RWPE2 (cell line): ENCODE measurements at regions not wholly inside any gene's neighbourhood (a gene's known extent, or its start where the extent isn't known, plus 50 kb on each side); places are given as distances from the start of the nearest gene placed in this dataset.

Source experiments
- ATAC-seq: fragments of 200-7000 bp; cut with Tn5 transposase; 3 replicates; pipeline ENCODE4 v1.9.1; 2021; ENCODE audit warnings: low read depth
- DNase-seq: peaks from one replicate; pipeline ENCODE4 v3.0.0-alpha.2; 2020; ENCODE audit warnings: low spot score
- H3K27ac ChIP-seq: fragments of 450-650 bp; 2 replicates; pipeline ENCODE4 v1.5.1; 2017; ENCODE audit warnings: mild to moderate bottlenecking; ENCODE audit not compliant: poor library complexity, severe bottlenecking
- H3K27me3 ChIP-seq: fragments of 250-450 bp; sonication (Bioruptor Pico); 2 replicates; pipeline ENCODE4 v1.5.1; 2021; ENCODE audit warnings: mild to moderate bottlenecking, moderate library complexity; ENCODE audit not compliant: insufficient read depth, poor library complexity, severe bottlenecking
- H3K36me3 ChIP-seq: fragments of 250-450 bp; sonication (Bioruptor Pico); 2 replicates; pipeline ENCODE4 v1.5.1; 2020; ENCODE audit warnings: low read depth, mild to moderate bottlenecking, moderate library complexity
- H3K4me1 ChIP-seq: fragments of 250-450 bp; sonication (Bioruptor Pico); 2 replicates; pipeline ENCODE4 v1.5.1; 2021; ENCODE audit warnings: mild to moderate bottlenecking, moderate library complexity; ENCODE audit not compliant: insufficient read depth, poor library complexity, severe bottlenecking
- H3K4me3 ChIP-seq: fragments of 250-450 bp; sonication (Bioruptor Pico); 2 replicates; pipeline ENCODE4 v1.5.1; 2021; ENCODE audit warnings: mild to moderate bottlenecking, moderate library complexity; ENCODE audit not compliant: severe bottlenecking
- H3K9me3 ChIP-seq: fragments of 250-450 bp; sonication (Bioruptor Pico); 2 replicates; pipeline ENCODE4 v1.5.1; 2021; ENCODE audit warnings: mild to moderate bottlenecking, moderate library complexity; ENCODE audit not compliant: severe bottlenecking
- TF ChIP-seq, protein P1 (sequence below): fragments of 450-650 bp; IDR thresholded peaks from one replicate; pipeline ENCODE4 v1.5.1; 2017; ENCODE audit warnings: mild to moderate bottlenecking, moderate library complexity; ENCODE audit not compliant: poor library complexity, severe bottlenecking

DNA sequence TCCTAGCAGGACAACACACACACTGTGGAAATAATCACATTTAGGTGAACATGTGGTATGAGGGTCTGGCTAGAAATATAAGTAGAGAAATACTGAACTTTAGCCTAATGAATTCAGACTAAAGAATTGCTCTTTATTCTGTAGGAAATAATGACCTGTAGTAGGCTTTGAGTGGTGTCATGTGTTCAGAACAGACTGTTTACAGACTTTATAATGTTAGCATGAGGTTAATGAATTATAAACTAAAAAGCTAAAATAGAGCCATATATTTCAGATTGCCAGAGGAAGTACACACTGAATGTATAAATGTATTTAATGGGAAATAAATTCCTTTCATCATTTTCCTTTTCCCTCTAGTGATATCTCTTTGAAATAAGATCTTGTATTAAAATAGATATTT is 669.5 kb upstream of the EPHA7 start:
- TF ChIP-seq, protein P1, sequence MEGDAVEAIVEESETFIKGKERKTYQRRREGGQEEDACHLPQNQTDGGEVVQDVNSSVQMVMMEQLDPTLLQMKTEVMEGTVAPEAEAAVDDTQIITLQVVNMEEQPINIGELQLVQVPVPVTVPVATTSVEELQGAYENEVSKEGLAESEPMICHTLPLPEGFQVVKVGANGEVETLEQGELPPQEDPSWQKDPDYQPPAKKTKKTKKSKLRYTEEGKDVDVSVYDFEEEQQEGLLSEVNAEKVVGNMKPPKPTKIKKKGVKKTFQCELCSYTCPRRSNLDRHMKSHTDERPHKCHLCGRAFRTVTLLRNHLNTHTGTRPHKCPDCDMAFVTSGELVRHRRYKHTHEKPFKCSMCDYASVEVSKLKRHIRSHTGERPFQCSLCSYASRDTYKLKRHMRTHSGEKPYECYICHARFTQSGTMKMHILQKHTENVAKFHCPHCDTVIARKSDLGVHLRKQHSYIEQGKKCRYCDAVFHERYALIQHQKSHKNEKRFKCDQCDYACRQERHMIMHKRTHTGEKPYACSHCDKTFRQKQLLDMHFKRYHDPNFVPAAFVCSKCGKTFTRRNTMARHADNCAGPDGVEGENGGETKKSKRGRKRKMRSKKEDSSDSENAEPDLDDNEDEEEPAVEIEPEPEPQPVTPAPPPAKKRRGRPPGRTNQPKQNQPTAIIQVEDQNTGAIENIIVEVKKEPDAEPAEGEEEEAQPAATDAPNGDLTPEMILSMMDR: no peak
- no peak overlapping the region for H3K27ac ChIP-seq
- no peaks in the 10 kb centered on the region for H3K36me3 ChIP-seq
- no peak for ATAC-seq
- H3K4me1 ChIP-seq: no peaks in the 10 kb centered on the region
- no peaks in the 10 kb centered on the region for H3K9me3 ChIP-seq
- no peak for DNase-seq
- no peaks in the 10 kb centered on the region for H3K27me3 ChIP-seq
- H3K4me3 ChIP-seq: no peak overlapping the region

DNA sequence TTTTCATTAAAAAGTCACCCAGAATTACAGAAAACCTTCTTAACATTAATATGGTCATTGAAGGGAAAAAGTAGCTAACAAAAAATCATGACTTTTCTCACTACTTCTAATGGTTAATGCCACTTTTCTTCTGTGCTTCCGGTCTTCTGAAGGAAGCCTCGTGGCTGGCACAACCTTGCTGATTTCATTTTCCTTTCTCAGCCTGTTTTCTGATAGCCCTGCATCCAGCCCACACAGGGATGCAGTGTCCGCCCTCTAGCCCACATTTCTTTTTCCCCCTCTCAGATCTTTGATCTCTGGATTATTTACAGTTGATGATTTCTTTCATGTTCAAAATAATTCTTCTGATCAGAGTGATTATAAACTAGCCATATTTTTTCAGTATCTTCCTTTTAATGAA is 655.4 kb upstream of the EPHA7 start:
- H3K9me3 ChIP-seq: no peaks in the 10 kb centered on the region
- H3K4me1 ChIP-seq: no peaks in the 10 kb centered on the region
- ATAC-seq (no peak), DNase-seq (no peak)
- TF ChIP-seq, protein P1: no peak
- no peak overlapping the region for H3K27ac ChIP-seq
- no peak overlapping the region for H3K4me3 ChIP-seq
- H3K27me3 ChIP-seq: peaks cover 2% of the 10 kb centered on the region
- H3K36me3 ChIP-seq: no peaks in the 10 kb centered on the region

DNA sequence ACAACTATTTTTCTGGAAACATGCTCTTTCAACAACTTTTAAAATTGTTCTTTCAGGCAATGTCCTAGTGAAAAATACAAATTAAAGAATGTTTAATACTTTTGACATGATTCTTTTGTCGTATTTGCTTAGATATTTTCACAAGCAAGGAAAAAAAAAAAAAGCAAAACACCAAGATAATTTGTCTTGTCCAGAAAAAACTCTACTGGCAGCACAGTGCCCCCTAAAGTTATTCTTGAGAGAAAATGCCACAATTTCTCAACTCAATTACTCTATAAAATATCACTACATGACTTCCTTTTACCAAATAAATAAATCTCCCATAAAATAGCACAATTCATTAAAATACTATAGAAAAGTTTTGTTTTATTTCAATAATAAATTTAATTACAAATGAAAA is 652.5 kb upstream of the EPHA7 start:
- no peaks in the 10 kb centered on the region for H3K36me3 ChIP-seq
- ATAC-seq (no peak), DNase-seq (no peak)
- peaks cover under 1% of the 10 kb centered on the region for H3K27me3 ChIP-seq
- no peaks in the 10 kb centered on the region for H3K9me3 ChIP-seq
- no peaks in the 10 kb centered on the region for H3K4me1 ChIP-seq
- TF ChIP-seq, protein P1: peak; percentile 33
- no peak overlapping the region for H3K4me3 ChIP-seq
- no peak overlapping the region for H3K27ac ChIP-seq

DNA sequence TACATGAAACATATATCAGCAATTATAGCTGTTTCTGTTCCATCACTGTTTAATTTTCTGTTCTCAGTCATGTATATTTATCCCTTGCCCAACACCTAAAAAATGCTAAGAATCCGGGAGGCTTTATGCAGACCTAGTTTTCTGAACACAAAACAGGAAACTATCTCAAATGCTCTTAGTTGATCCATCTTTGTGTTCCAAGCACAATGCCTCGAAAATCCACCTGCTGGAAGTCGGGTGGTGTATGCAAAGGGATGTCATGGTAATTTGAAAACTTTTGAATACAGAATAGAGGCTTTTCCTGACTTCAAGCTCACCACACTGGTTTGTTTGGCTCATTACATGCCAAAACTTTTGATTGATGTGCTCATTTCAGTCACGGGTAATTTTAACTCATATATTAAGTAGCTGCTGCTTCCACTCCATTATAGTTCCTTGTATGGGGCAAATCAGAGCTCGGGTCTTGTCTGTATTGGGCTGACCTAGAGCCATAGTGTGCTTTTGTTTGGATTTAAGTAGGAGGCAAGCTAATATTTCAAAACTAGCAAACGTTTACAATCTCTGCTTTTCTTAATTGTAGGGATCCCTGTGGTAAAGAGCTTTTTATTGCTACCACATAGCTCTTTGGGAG is 646.5 kb upstream of the EPHA7 start:
- Histone ChIP-seq H3K4me1 (no peaks in the 10 kb centered on the region), H3K4me3 (no peak overlapping the region), H3K36me3 (no peaks in the 10 kb centered on the region), H3K27me3 (no peaks in the 10 kb centered on the region), H3K9me3 (no peaks in the 10 kb centered on the region), H3K27ac (no peak overlapping the region)
- DNase-seq: no peak
- ATAC-seq: no peak
- TF ChIP-seq, protein P1: no peak

DNA sequence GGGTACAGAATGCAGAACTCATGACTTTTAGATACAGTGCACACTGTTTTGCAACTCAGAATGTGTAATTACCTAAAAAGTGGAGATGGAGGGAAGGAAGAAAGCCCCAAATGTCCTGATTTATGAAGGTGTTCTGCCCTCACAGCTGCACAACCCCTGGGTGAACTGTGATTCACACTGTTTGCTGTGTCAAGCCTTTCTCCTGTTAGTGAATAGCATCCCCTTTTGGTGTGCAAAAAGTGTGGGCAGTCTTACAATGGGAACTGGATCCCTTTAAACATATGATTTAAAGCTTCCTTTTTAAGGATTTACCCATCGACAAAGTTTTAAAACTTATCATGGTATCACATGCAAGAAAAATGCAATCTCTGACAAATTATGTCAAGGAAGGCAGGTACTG is 633.4 kb upstream of the EPHA7 start:
- Histone ChIP-seq H3K27ac (no peak overlapping the region), H3K36me3 (no peaks in the 10 kb centered on the region), H3K27me3 (no peaks in the 10 kb centered on the region), H3K4me3 (no peak overlapping the region), H3K4me1 (no peaks in the 10 kb centered on the region), H3K9me3 (no peaks in the 10 kb centered on the region)
- ATAC-seq (0 out of 3 replicates have a peak, but pooled peaks have one; percentile 31), DNase-seq (no peak)
- TF ChIP-seq, protein P1: no peak
